Fibroblast of lung (primary cell): ENCODE measurements at regions not wholly inside any gene's neighbourhood (a gene's known extent, or its start where the extent isn't known, plus 50 kb on each side); places are given as distances from the start of the nearest gene placed in this dataset.

ENCODE experiments used
- DNase-seq, 2 donors: peaks; one replicate each; pipeline versions ENCODE4 v3.0.0 to v3.0.0-alpha.2; 2010; ENCODE audit warnings: low read depth in 2 of 2
- H2AFZ ChIP-seq: 2 replicates; pipeline ENCODE4 v1.5.1; 2012; ENCODE audit warnings: low read length, control low read depth, inconsistent platforms
- H3K27ac ChIP-seq: 2 replicates; pipeline ENCODE4 v1.5.1; 2011; ENCODE audit warnings: low read length, control low read depth; ENCODE audit not compliant: insufficient read depth
- H3K27me3 ChIP-seq: 2 replicates; pipeline ENCODE4 v1.5.1; 2011; ENCODE audit warnings: mild to moderate bottlenecking, low read length; ENCODE audit not compliant: control insufficient read depth, insufficient read depth
- H3K36me3 ChIP-seq: 2 replicates; pipeline ENCODE4 v1.5.1; 2011; ENCODE audit warnings: low read length; ENCODE audit not compliant: control insufficient read depth, insufficient read depth
- H3K4me1 ChIP-seq: 2 replicates; pipeline ENCODE4 v1.5.1; 2011; ENCODE audit warnings: low read length; ENCODE audit not compliant: control insufficient read depth, insufficient read depth; ENCODE audit errors: extremely low read depth
- H3K4me2 ChIP-seq: 2 replicates; pipeline ENCODE4 v1.5.1; 2011; ENCODE audit warnings: low read length, control low read depth; ENCODE audit not compliant: insufficient read depth; ENCODE audit errors: extremely low read depth
- H3K4me3 ChIP-seq, 4 experiments: fragments of 200-600 bp in 1 of 4; sonication (generic) in 1 of 4; replicated peaks in 1 of 4; 2 replicates each; pipeline ENCODE4 v1.5.1; 2011 to 2016; ENCODE audit warnings: low read length in 4 of 4, low read depth in 3 of 4, mild to moderate bottlenecking in 3 of 4, control low read depth in 2 of 4, inconsistent platforms in 1 of 4, mixed read lengths in 1 of 4; ENCODE audit not compliant: insufficient read depth in 1 of 4; ENCODE audit errors: control extremely low read depth in 1 of 4
- H3K79me2 ChIP-seq: 2 replicates; pipeline ENCODE4 v1.5.1; 2012; ENCODE audit warnings: mild to moderate bottlenecking, low read length, inconsistent platforms; ENCODE audit not compliant: control insufficient read depth, insufficient read depth
- H3K9ac ChIP-seq: 2 replicates; pipeline ENCODE4 v1.5.1; 2011; ENCODE audit warnings: mild to moderate bottlenecking, low read length, control low read depth; ENCODE audit not compliant: insufficient read depth
- H3K9me3 ChIP-seq: 2 replicates; pipeline ENCODE4 v1.5.1; 2012; ENCODE audit warnings: low read depth, low read length; ENCODE audit not compliant: control insufficient read depth, insufficient read depth
- H4K20me1 ChIP-seq: 2 replicates; pipeline ENCODE4 v1.5.1; 2011; ENCODE audit warnings: low read length; ENCODE audit not compliant: control insufficient read depth, insufficient read depth; ENCODE audit errors: extremely low read depth
- EZH2 ChIP-seq: IDR thresholded peaks from 2 replicates; pipeline ENCODE4 v1.5.1; 2012; ENCODE audit warnings: low read length, control low read depth, mild to moderate bottlenecking; ENCODE audit errors: missing control alignments
- TF ChIP-seq, protein P1 (sequence below), 2 donors: IDR thresholded peaks in 1 of 2; conservative IDR thresholded peaks in 1 of 2; 1 replicate in 1 of 2; 2 replicates in 1 of 2; pipeline ENCODE4 v1.5.1; 2011 to 2012; ENCODE audit warnings: low read length in 2 of 2, control low read depth in 1 of 2, inconsistent platforms in 1 of 2, low read depth in 1 of 2, mild to moderate bottlenecking in 1 of 2

DNA sequence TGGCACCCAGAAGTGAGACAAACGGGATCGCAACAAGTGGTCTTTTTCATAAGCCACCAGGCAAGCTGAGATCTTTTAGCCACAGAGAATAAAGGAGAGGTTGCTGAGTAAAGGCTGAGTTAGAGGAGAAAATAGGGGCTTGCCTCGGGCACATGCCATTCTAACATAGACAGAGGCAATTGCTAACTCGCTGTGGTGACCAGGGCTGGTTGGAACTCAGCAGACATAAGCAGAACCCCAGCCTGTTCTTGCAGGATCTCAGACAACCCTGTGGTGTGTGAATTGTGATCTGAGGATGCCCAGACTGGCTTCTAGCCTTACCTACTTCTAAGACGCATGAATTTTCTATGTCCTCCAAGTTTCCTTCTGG is 300.2 kb downstream of the CDCA7 start:
- Histone ChIP-seq H2AFZ (no peak overlapping the region), H3K9ac (no peak overlapping the region)

DNA sequence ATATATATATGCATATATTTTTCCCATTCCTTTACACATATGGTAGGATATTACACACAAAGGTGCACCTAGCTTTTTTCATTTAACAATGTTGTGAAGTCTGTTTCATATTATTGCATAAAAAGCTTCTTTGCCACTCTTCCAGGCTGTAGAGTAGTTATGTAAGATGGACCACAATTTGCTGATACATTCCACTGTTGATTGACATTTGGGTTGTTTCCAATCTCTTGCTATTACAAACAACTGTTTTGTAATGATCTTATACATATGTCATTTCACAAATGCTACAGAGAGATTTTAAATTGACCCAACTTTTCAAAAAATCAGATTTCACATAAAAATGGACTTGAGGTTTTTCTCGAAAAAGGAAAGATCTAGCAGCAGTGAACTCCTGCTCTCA is 301.4 kb downstream of the CDCA7 start:
- Histone ChIP-seq H4K20me1 (no peaks in the 10 kb centered on the region), H3K36me3 (no peaks in the 10 kb centered on the region), H3K4me3 (no peak overlapping the region), H3K27ac (no peak overlapping the region), H3K9me3 (no peaks in the 10 kb centered on the region), H3K4me1 (peaks cover 16% of the 10 kb centered on the region), H3K9ac (no peak overlapping the region), H2AFZ (no peak overlapping the region), H3K27me3 (no peaks in the 10 kb centered on the region), H3K4me2 (no peak overlapping the region), H3K79me2 (no peaks in the 10 kb centered on the region)
- no peak for DNase-seq
- no peak for TF ChIP-seq EZH2
- TF ChIP-seq, protein P1, sequence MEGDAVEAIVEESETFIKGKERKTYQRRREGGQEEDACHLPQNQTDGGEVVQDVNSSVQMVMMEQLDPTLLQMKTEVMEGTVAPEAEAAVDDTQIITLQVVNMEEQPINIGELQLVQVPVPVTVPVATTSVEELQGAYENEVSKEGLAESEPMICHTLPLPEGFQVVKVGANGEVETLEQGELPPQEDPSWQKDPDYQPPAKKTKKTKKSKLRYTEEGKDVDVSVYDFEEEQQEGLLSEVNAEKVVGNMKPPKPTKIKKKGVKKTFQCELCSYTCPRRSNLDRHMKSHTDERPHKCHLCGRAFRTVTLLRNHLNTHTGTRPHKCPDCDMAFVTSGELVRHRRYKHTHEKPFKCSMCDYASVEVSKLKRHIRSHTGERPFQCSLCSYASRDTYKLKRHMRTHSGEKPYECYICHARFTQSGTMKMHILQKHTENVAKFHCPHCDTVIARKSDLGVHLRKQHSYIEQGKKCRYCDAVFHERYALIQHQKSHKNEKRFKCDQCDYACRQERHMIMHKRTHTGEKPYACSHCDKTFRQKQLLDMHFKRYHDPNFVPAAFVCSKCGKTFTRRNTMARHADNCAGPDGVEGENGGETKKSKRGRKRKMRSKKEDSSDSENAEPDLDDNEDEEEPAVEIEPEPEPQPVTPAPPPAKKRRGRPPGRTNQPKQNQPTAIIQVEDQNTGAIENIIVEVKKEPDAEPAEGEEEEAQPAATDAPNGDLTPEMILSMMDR (conservative IDR thresholded peaks at IDR 0.05 in 1 of 2, IDR thresholded peaks at IDR 0.05 in 1 of 2; ENCODE audit: low read depth in 1 of 2, low read length in 2 of 2) = no peak

More for the DNA sequence above, 300.2 kb downstream of the CDCA7 start:
- peaks cover 17% of the 10 kb centered on the region for H3K4me1 ChIP-seq
- no peaks in the 10 kb centered on the region for H4K20me1 ChIP-seq
- no peaks in the 10 kb centered on the region for H3K27me3 ChIP-seq
- no peak overlapping the region for H3K4me3 ChIP-seq
- H3K79me2 ChIP-seq = no peaks in the 10 kb centered on the region
- TF ChIP-seq, protein P1 (conservative IDR thresholded peaks at IDR 0.05 in 1 of 2, IDR thresholded peaks at IDR 0.05 in 1 of 2; ENCODE audit: low read depth in 1 of 2, low read length in 2 of 2) = no peak
- TF ChIP-seq EZH2 = no peak
- H3K36me3 ChIP-seq = no peaks in the 10 kb centered on the region
- H3K9me3 ChIP-seq = no peaks in the 10 kb centered on the region
- no peak for DNase-seq
- H3K27ac ChIP-seq = no peak overlapping the region
- no peak overlapping the region for H3K4me2 ChIP-seq

DNA sequence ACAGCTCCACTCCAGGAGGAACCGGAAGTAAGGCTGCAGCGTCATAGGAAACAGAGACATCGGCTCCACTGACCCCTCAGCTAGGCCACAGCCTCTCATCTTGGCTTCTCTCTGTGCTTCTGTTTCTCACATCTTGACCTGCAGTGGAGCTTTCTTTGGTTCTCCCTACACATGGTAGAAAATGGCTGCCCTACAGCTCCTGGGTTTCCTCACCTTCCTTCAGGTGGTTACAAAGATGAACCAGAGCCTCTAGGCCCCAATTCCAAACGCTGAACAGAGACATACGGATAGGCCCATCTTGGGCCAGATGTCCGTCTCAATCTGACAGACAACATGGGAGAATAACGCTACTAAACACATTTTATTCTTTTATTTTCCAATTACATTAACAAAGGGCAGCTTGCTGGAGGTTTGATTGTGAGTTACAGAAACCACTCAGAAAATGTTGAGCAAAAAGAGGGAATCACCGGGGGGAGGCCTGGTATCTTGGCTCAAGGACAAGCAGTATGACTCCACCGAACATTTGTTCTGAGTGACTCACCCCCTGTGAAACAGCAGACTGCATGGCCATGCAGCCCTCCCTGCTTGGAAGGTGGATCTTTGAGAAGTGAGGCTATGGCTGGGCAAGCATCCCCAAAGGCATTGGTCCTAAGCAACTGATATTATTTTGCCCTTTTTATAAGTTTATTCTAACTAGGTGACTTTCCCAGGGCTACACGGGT is 303.5 kb downstream of the CDCA7 start:
- no peak overlapping the region for H3K9ac ChIP-seq
- no peak for TF ChIP-seq EZH2
- TF ChIP-seq, protein P1 (conservative IDR thresholded peaks at IDR 0.05 in 1 of 2, IDR thresholded peaks at IDR 0.05 in 1 of 2; ENCODE audit: low read depth in 1 of 2, low read length in 2 of 2) = no peak
- H3K27me3 ChIP-seq = no peaks in the 10 kb centered on the region
- H3K36me3 ChIP-seq = no peaks in the 10 kb centered on the region
- no peaks in the 10 kb centered on the region for H3K79me2 ChIP-seq
- peak; percentile 95 to 96 for DNase-seq
- H3K27ac ChIP-seq = peak overlapping the region; percentile 53
- peaks cover 14% of the 10 kb centered on the region for H3K4me1 ChIP-seq
- H3K4me3 ChIP-seq = no peak overlapping the region
- no peaks in the 10 kb centered on the region for H3K9me3 ChIP-seq
- H2AFZ ChIP-seq = peak overlapping the region; percentile 17
- H4K20me1 ChIP-seq = no peaks in the 10 kb centered on the region
- peak overlapping the region; percentile 21 for H3K4me2 ChIP-seq
